Fibroblast of lung (primary cell): ENCODE measurements at regions not wholly inside any gene's neighbourhood (a gene's known extent, or its start where the extent isn't known, plus 50 kb on each side); places are given as distances from the start of the nearest gene placed in this dataset.

Source experiments
- EZH2 ChIP-seq: IDR thresholded peaks from 2 replicates; pipeline ENCODE4 v1.5.1; 2012; ENCODE audit warnings: low read length, control low read depth, mild to moderate bottlenecking; ENCODE audit errors: missing control alignments
- TF ChIP-seq, protein P1 (sequence below), 2 donors: IDR thresholded peaks in 1 of 2; conservative IDR thresholded peaks in 1 of 2; 1 replicate in 1 of 2; 2 replicates in 1 of 2; pipeline ENCODE4 v1.5.1; 2011 to 2012; ENCODE audit warnings: low read length in 2 of 2, control low read depth in 1 of 2, inconsistent platforms in 1 of 2, low read depth in 1 of 2, mild to moderate bottlenecking in 1 of 2

DNA sequence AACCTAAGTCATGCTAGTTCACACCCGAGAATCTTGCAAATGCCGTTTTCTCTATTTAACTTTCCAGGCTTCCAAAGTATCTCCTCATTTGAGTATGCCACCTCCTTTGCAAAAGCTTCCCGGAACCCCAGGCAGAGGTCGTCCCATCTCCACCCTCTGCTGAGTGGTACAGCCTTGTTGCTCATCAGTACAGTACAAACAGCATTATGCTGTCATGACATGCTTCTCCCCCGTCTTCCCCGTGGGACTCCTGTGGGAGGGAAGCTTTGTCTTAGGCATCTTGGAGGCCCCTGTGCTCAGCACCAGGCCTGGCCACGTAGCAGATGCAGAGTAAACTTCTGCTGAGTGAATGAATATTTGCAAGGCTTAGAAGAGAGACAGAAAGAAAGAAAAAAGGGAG is 102.7 kb downstream of the CDCA7 start:
- TF ChIP-seq, protein P1, sequence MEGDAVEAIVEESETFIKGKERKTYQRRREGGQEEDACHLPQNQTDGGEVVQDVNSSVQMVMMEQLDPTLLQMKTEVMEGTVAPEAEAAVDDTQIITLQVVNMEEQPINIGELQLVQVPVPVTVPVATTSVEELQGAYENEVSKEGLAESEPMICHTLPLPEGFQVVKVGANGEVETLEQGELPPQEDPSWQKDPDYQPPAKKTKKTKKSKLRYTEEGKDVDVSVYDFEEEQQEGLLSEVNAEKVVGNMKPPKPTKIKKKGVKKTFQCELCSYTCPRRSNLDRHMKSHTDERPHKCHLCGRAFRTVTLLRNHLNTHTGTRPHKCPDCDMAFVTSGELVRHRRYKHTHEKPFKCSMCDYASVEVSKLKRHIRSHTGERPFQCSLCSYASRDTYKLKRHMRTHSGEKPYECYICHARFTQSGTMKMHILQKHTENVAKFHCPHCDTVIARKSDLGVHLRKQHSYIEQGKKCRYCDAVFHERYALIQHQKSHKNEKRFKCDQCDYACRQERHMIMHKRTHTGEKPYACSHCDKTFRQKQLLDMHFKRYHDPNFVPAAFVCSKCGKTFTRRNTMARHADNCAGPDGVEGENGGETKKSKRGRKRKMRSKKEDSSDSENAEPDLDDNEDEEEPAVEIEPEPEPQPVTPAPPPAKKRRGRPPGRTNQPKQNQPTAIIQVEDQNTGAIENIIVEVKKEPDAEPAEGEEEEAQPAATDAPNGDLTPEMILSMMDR (conservative IDR thresholded peaks at IDR 0.05 in 1 of 2, IDR thresholded peaks at IDR 0.05 in 1 of 2; ENCODE audit: low read depth in 1 of 2, low read length in 2 of 2): no peak
- TF ChIP-seq EZH2: no peak
